SK-N-SH (cell line): ENCODE measurements at regions not wholly inside any gene's neighbourhood (a gene's known extent, or its start where the extent isn't known, plus 50 kb on each side); places are given as distances from the start of the nearest gene placed in this dataset.

Source experiments
- CTCF ChIA-PET: fragments of 300-600, 350-600 bp; formaldehyde crosslinking; extraction: SDS; loops from one replicate; lab custom pipeline; 2021; lab: Yijun Ruan, JAX
- POLR2A ChIA-PET: fragments of 350-600 bp; sonication (Branson Sonifier 250); formaldehyde crosslinking; extraction: SDS; loops from one replicate; lab custom pipeline; 2020; ENCODE audit warnings: antibody characterized with exemption, inconsistent platforms; lab: Yijun Ruan, JAX
- DNase-seq: peaks from one replicate; pipeline ENCODE4 v3.0.0; 2012
- H2AFZ ChIP-seq: fragments of 200-600 bp; sonication (generic); 2 replicates; pipeline ENCODE4 v1.8.1; 2016; ENCODE audit warnings: antibody characterized with exemption, mild to moderate bottlenecking, low read depth
- H3F3A ChIP-seq: fragments of 200-600 bp; sonication (generic); replicated peaks from 2 replicates; pipeline ENCODE3; 2016; ENCODE audit warnings: antibody characterized with exemption, mild to moderate bottlenecking; ENCODE audit not compliant: insufficient read depth
- H3K27ac ChIP-seq, 2 experiments: fragments of 200-500 bp in 1 of 2; fragments of 200-600 bp in 1 of 2; sonication (Bioruptor generic) in 1 of 2; sonication (generic), shearing (Covaris generic) in 1 of 2; 2 replicates each; pipeline versions ENCODE4 v1.5.1 to v1.6.1; 2014 to 2016; ENCODE audit warnings: low read depth in 2 of 2, inconsistent platforms in 1 of 2, low read length in 1 of 2, mild to moderate bottlenecking in 1 of 2, mixed read lengths in 1 of 2
- H3K27me3 ChIP-seq: fragments of 200-600 bp; sonication (generic), shearing (Covaris generic); 2 replicates; pipeline ENCODE4 v1.6.1; 2016; ENCODE audit warnings: mixed run types; ENCODE audit not compliant: insufficient read depth
- H3K36me3 ChIP-seq, 2 experiments: fragments of 200-500 bp in 1 of 2; fragments of 200-600 bp in 1 of 2; sonication (Bioruptor generic) in 1 of 2; sonication (generic) in 1 of 2; replicated peaks in 1 of 2; 2 replicates each; pipeline versions ENCODE3 to v1.5.1; 2014 to 2016; ENCODE audit warnings: low read length in 1 of 2, mild to moderate bottlenecking in 1 of 2; ENCODE audit not compliant: insufficient read depth in 2 of 2, control insufficient read depth in 1 of 2
- H3K4me1 ChIP-seq, 2 experiments: fragments of 200-500 bp in 1 of 2; fragments of 200-600 bp in 1 of 2; sonication (Bioruptor generic) in 1 of 2; sonication (generic), shearing (Covaris generic) in 1 of 2; 2 replicates each; pipeline versions ENCODE4 v1.5.1 to v1.6.1; 2014 to 2016; ENCODE audit warnings: low read depth in 1 of 2, low read length in 1 of 2, mixed run types in 1 of 2; ENCODE audit not compliant: insufficient read depth in 2 of 2, control insufficient read depth in 1 of 2
- H3K4me2 ChIP-seq: fragments of 200-600 bp; sonication (generic), shearing (Covaris generic); 2 replicates; pipeline ENCODE4 v1.6.1; 2017; ENCODE audit warnings: mixed run types
- H3K4me3 ChIP-seq, 2 experiments: fragments of 200-500 bp in 1 of 2; fragments of 200-600 bp in 1 of 2; sonication (Bioruptor generic) in 1 of 2; sonication (generic), shearing (Covaris generic) in 1 of 2; 2 replicates each; pipeline versions ENCODE4 v1.5.1 to v1.8.1; 2014 to 2016; ENCODE audit warnings: low read depth in 2 of 2, inconsistent platforms in 1 of 2, low read length in 1 of 2, mild to moderate bottlenecking in 1 of 2, mixed read lengths in 1 of 2, moderate library complexity in 1 of 2
- H3K79me2 ChIP-seq: fragments of 200-600 bp; sonication (generic); 2 replicates; pipeline ENCODE4 v1.8.1; 2017; ENCODE audit warnings: mild to moderate bottlenecking; ENCODE audit not compliant: insufficient read depth
- H3K9ac ChIP-seq: fragments of 200-600 bp; sonication (generic); 2 replicates; pipeline ENCODE4 v1.6.1; 2017; ENCODE audit warnings: mixed run types
- H3K9me2 ChIP-seq: fragments of 200-600 bp; sonication (generic); 2 replicates; pipeline ENCODE4 v1.6.1; 2017; ENCODE audit warnings: mixed run types
- H3K9me3 ChIP-seq: fragments of 200-600 bp; sonication (generic); 2 replicates; pipeline ENCODE4 v1.6.1; 2017; ENCODE audit warnings: mixed run types, mild to moderate bottlenecking, moderate library complexity
- H4K20me1 ChIP-seq: fragments of 200-600 bp; sonication (generic); 2 replicates; pipeline ENCODE4 v1.6.1; 2017; ENCODE audit warnings: mild to moderate bottlenecking, mixed run types; ENCODE audit not compliant: insufficient read depth
- CHD2 ChIP-seq: fragments of 150-350 bp; IDR thresholded peaks from 2 replicates; pipeline ENCODE4 v1.6.1; 2018; ENCODE audit warnings: low read length; ENCODE audit not compliant: partially characterized antibody
- ELF1 ChIP-seq: IDR thresholded peaks from 2 replicates; pipeline ENCODE4 v1.4.0; 2012
- EP300 ChIP-seq, 2 experiments: IDR thresholded peaks; 2 replicates each; pipeline versions ENCODE4 v1.4.0 to v1.6.1; 2012; ENCODE audit warnings: borderline replicate concordance in 1 of 2, low read depth in 1 of 2, low read length in 1 of 2
- EZH2phosphoT487 ChIP-seq: fragments of 200-600 bp; sonication (generic); IDR thresholded peaks from 2 replicates; pipeline ENCODE4 v1.6.1; 2017; ENCODE audit warnings: low read depth, mixed run types, mild to moderate bottlenecking, antibody characterized with exemption, moderate library complexity, borderline replicate concordance
- FOSL2 ChIP-seq: IDR thresholded peaks from 2 replicates; pipeline ENCODE4 v1.4.0; 2012; ENCODE audit warnings: low read depth, mild to moderate bottlenecking, moderate library complexity, borderline replicate concordance
- GATA2 ChIP-seq: sonication (generic); formaldehyde crosslinking; IDR thresholded peaks from 2 replicates; pipeline ENCODE4 v1.5.0; 2020; ENCODE audit warnings: mild to moderate bottlenecking, missing genetic modification reagents
- JUND ChIP-seq: IDR thresholded peaks from 2 replicates; pipeline ENCODE4 v1.4.0; 2012
- MEF2A ChIP-seq: IDR thresholded peaks from 2 replicates; pipeline ENCODE4 v1.4.0; 2012; ENCODE audit warnings: low read depth, borderline replicate concordance
- MXI1 ChIP-seq: IDR thresholded peaks from 2 replicates; pipeline ENCODE4 v1.6.1; 2012; ENCODE audit warnings: mild to moderate bottlenecking, low read depth, low read length, improper control_type of control experiment
- NFIC ChIP-seq: IDR thresholded peaks from 2 replicates; pipeline ENCODE4 v1.4.0; 2012; ENCODE audit warnings: borderline replicate concordance
- NRF1 ChIP-seq: IDR thresholded peaks from 2 replicates; pipeline ENCODE4 v1.6.1; 2012; ENCODE audit warnings: low read depth, mild to moderate bottlenecking, low read length
- RAD21 ChIP-seq: IDR thresholded peaks from 2 replicates; pipeline ENCODE4 v1.6.1; 2012; ENCODE audit warnings: mild to moderate bottlenecking, low read length
- RCOR1 ChIP-seq: fragments of 150-350 bp; IDR thresholded peaks from 2 replicates; pipeline ENCODE4 v1.6.1; 2017; ENCODE audit warnings: antibody characterized with exemption, low read length
- RXRA ChIP-seq: IDR thresholded peaks from 2 replicates; pipeline ENCODE4 v1.4.0; 2012; ENCODE audit warnings: low read depth, mild to moderate bottlenecking, borderline replicate concordance
- SIN3A ChIP-seq: IDR thresholded peaks from 2 replicates; pipeline ENCODE4 v1.6.1; 2012; ENCODE audit warnings: low read depth, mild to moderate bottlenecking, low read length, moderate library complexity, borderline replicate concordance
- TAF1 ChIP-seq: IDR thresholded peaks from 2 replicates; pipeline ENCODE4 v1.6.1; 2012; ENCODE audit warnings: low read depth, mild to moderate bottlenecking, low read length, moderate library complexity, borderline replicate concordance
- TCF12 ChIP-seq: IDR thresholded peaks from 2 replicates; pipeline ENCODE4 v1.4.0; 2012
- USF1 ChIP-seq: IDR thresholded peaks from 2 replicates; pipeline ENCODE4 v1.4.0; 2012; ENCODE audit warnings: low read depth, borderline replicate concordance
- YY1 ChIP-seq: IDR thresholded peaks from 2 replicates; pipeline ENCODE4 v1.4.0; 2012; ENCODE audit warnings: low read depth, mild to moderate bottlenecking
- ZBTB33 ChIP-seq: IDR thresholded peaks from 2 replicates; pipeline ENCODE4 v1.4.0; 2012; ENCODE audit warnings: low read depth, borderline replicate concordance
- WGBS: methylation state at CpG from one replicate; pipeline ENCODE4 v1.1.6; 2017; ENCODE audit warnings: low lambda C conversion rate; 5-methylcytosine and 5-hydroxymethylcytosine counted together
- TF ChIP-seq, protein P1 (sequence below): IDR thresholded peaks from 2 replicates; pipeline ENCODE4 v1.6.1; 2012; ENCODE audit warnings: mild to moderate bottlenecking, low read depth, low read length, moderate library complexity
- TF ChIP-seq, protein P2 (sequence below): IDR thresholded peaks from 2 replicates; pipeline ENCODE4 v1.4.0; 2012; ENCODE audit warnings: low read depth

DNA sequence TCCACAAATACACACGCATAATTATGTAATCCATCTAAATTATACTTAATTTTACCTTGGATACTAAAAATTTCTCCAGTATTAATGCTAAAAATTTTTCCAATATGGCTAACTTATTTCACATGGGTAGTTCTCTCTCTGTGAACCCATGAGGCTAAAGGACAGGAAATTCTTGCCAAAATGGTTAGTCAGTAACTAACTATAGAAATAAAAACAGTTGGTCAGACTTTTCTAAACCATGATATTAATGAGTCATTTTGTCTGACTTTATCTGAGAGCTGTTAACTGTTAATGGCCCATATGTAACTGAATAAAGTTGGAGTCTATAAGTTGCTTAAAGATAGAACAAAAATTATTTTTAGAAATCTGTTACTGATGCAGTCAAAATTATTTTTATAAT lies 549.4 kb downstream of the TLL1 start:
- H3K4me2 ChIP-seq = no peak overlapping the region
- ChIA-PET POLR2A (no interaction called here), CTCF (no interaction called here)
- H3K4me3 ChIP-seq = no peak overlapping the region
- H3K27ac ChIP-seq = peak overlapping the region in 1 of 2 experiments; percentile 86; a peak in 2 of 4 replicates
- no peaks in the 10 kb centered on the region for H3K9me2 ChIP-seq
- no peaks in the 10 kb centered on the region for H3K4me1 ChIP-seq
- H3K79me2 ChIP-seq = no peaks in the 10 kb centered on the region
- H3F3A ChIP-seq = peaks cover 6% of the 10 kb centered on the region
- H3K36me3 ChIP-seq = no peaks in the 10 kb centered on the region
- no peak for TF ChIP-seq CHD2
- TF ChIP-seq EZH2phosphoT487 = no peak
- no peak for TF ChIP-seq MXI1
- TF ChIP-seq RCOR1 = no peak
- TF ChIP-seq RAD21 = no peak
- TF ChIP-seq MEF2A = peak; percentile 95
- 0 out of 2 replicates have a peak, but pooled peaks have one; percentile 35 for TF ChIP-seq YY1
- TF ChIP-seq, protein P1, sequence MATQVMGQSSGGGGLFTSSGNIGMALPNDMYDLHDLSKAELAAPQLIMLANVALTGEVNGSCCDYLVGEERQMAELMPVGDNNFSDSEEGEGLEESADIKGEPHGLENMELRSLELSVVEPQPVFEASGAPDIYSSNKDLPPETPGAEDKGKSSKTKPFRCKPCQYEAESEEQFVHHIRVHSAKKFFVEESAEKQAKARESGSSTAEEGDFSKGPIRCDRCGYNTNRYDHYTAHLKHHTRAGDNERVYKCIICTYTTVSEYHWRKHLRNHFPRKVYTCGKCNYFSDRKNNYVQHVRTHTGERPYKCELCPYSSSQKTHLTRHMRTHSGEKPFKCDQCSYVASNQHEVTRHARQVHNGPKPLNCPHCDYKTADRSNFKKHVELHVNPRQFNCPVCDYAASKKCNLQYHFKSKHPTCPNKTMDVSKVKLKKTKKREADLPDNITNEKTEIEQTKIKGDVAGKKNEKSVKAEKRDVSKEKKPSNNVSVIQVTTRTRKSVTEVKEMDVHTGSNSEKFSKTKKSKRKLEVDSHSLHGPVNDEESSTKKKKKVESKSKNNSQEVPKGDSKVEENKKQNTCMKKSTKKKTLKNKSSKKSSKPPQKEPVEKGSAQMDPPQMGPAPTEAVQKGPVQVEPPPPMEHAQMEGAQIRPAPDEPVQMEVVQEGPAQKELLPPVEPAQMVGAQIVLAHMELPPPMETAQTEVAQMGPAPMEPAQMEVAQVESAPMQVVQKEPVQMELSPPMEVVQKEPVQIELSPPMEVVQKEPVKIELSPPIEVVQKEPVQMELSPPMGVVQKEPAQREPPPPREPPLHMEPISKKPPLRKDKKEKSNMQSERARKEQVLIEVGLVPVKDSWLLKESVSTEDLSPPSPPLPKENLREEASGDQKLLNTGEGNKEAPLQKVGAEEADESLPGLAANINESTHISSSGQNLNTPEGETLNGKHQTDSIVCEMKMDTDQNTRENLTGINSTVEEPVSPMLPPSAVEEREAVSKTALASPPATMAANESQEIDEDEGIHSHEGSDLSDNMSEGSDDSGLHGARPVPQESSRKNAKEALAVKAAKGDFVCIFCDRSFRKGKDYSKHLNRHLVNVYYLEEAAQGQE = no peak
- TF ChIP-seq NRF1 = no peak
- peak; percentile 36 for TF ChIP-seq TCF12
- no peak for TF ChIP-seq GATA2 (CRISPR knock-in tag)
- peak; percentile 41; the same call in 1 of the 2 replicates for TF ChIP-seq NFIC
- TF ChIP-seq SIN3A = no peak
- TF ChIP-seq TAF1 = no peak
- no peak for TF ChIP-seq USF1
- TF ChIP-seq EP300 (IDR thresholded peaks at IDR 0.05; ENCODE audit: borderline replicate concordance in 1 of 2, low read depth in 1 of 2, low read length in 1 of 2) = 0 out of 4 replicates have a peak, but pooled peaks of 1 of the 2 experiments have one; percentile 28
- TF ChIP-seq ELF1 = no peak
- peak; percentile 65; the same call in 1 of the 2 replicates for TF ChIP-seq FOSL2
- TF ChIP-seq RXRA = peak; percentile 55; the same call in 1 of the 2 replicates
- no peak for TF ChIP-seq ZBTB33
- TF ChIP-seq, protein P2, sequence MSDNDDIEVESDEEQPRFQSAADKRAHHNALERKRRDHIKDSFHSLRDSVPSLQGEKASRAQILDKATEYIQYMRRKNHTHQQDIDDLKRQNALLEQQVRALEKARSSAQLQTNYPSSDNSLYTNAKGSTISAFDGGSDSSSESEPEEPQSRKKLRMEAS = no peak
- 0 out of 2 replicates have a peak, but pooled peaks have one; percentile 35 for TF ChIP-seq JUND
- peak overlapping the region; percentile 40; the same call in 1 of the 2 replicates for H3K9ac ChIP-seq
- 56% methylated on average over 1 of the region's 1 CpG for WGBS
- H2AFZ ChIP-seq = peak overlapping the region; percentile 50; the same call in 1 of the 2 replicates
- H3K27me3 ChIP-seq = no peaks in the 10 kb centered on the region
- no peaks in the 10 kb centered on the region for H4K20me1 ChIP-seq
- no peaks in the 10 kb centered on the region for H3K9me3 ChIP-seq
- no peak for DNase-seq
